Activated B cell treated with CpG ODN at 0.5 μM for 24 hours (primary cell): ENCODE measurements at regions not wholly inside any gene's neighbourhood (a gene's known extent, or its start where the extent isn't known, plus 50 kb on each side); places are given as distances from the start of the nearest gene placed in this dataset.

Experiments
- ATAC-seq: fragments of 200-7000 bp; cut with Tn5 transposase; one replicate; pipeline ENCODE4 v1.10.0; 2021; ENCODE audit warnings: low read depth, mild to moderate bottlenecking, moderate library complexity
- CTCF ChIA-PET: fragments of 350-600 bp; sonication (Branson Sonifier 250); formaldehyde crosslinking; loops from one replicate; lab custom pipeline; 2021; ENCODE audit warnings: antibody characterized with exemption; lab: Charles Lee
- POLR2A ChIA-PET: fragments of 350-600 bp; sonication (Branson Sonifier 250); formaldehyde crosslinking; loops from one replicate; lab custom pipeline; 2021; ENCODE audit warnings: antibody characterized with exemption; lab: Charles Lee
- DNase-seq: peaks from one replicate; pipeline ENCODE4 v3.0.0; 2022
- H3K27ac Mint-ChIP-seq: one replicate; pipeline ENCODE4 v1.8.0; 2020; ENCODE audit warnings: mixed read lengths
- H3K27me3 Mint-ChIP-seq: one replicate; pipeline ENCODE4 v1.8.0; 2021; ENCODE audit warnings: mixed read lengths
- H3K36me3 Mint-ChIP-seq: one replicate; pipeline ENCODE4 v1.8.0; 2021; ENCODE audit warnings: low read depth, mixed read lengths
- H3K4me1 Mint-ChIP-seq: one replicate; pipeline ENCODE4 v1.8.0; 2021; ENCODE audit warnings: mixed read lengths
- H3K4me3 Mint-ChIP-seq: one replicate; pipeline ENCODE4 v1.8.0; 2020; ENCODE audit warnings: mild to moderate bottlenecking, mixed read lengths
- H3K9me3 Mint-ChIP-seq: one replicate; pipeline ENCODE4 v1.8.0; 2020; ENCODE audit warnings: mixed read lengths
- CTCF ChIP-seq: fragments of 200-600 bp; IDR thresholded peaks from one replicate; pipeline ENCODE4 v1.8.0; 2022; ENCODE audit warnings: antibody characterized with exemption, mild to moderate bottlenecking
- intact Hi-C: fragments of 100-400 bp; cut with micrococcal nuclease; formaldehyde crosslinking; loops from one replicate; pipeline ENCODE4 v1.15.1; 2024

GRCh38 chr13:103517066-103517767 is 451.0 kb upstream of the SLC10A2 start:
- Mint-ChIP-seq H3K9me3 (no peaks in the 10 kb centered on the region), H3K4me3 (no peak overlapping the region), H3K27me3 (no peaks in the 10 kb centered on the region), H3K27ac (no peak overlapping the region), H3K4me1 (no peaks in the 10 kb centered on the region), H3K36me3 (no peaks in the 10 kb centered on the region)
- CTCF ChIA-PET = no interaction called here
- intact Hi-C loops = no loop called here
- ATAC-seq (no peak), DNase-seq (no peak)
- no peak for TF ChIP-seq CTCF
- POLR2A ChIA-PET = no interaction called here

DNA sequence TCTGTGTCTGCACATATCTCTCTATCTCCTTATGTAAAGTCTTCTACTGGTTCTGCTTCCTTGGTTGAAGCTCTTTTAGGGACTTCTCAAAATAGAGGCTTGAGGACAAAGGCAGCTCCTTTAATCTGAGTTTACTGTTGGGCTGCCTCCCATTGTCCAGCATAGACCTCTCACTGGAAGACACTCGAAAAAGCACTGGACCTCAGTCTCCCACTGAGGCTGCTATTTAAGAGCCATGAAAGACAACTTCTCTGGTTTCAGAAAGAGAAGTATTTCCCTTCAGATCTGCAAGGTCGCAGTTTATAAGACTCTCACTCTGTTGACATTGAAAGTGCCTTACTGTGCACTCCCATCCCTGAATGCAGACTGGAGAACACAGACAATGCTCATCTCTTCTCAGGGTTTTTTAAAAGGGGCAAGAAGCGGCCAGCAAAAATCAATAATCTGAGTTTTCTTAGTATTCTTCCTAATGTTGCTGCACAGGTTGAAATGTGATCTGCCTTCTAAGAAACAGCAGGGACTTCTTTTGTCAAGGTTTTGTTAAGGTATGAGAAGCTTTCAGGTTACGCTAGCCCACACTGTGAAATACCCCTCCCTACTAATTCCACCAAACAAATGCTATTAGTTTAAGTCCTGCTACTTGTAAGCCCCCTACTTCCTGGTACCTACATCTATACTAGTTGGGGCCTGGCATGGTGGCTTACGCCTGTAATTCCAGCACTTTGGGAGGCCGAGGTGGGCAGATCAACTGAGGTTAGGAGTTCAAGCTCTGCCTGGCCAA is 450.0 kb upstream of the SLC10A2 start:
- DNase-seq (no peak), ATAC-seq (no peak)
- intact Hi-C loops = no loop called here
- Mint-ChIP-seq H3K27me3 (no peaks in the 10 kb centered on the region), H3K9me3 (no peaks in the 10 kb centered on the region), H3K36me3 (no peaks in the 10 kb centered on the region), H3K4me1 (no peaks in the 10 kb centered on the region), H3K27ac (no peak overlapping the region), H3K4me3 (no peak overlapping the region)
- TF ChIP-seq CTCF = no peak
- ChIA-PET CTCF (no interaction called here), POLR2A (no interaction called here)

DNA sequence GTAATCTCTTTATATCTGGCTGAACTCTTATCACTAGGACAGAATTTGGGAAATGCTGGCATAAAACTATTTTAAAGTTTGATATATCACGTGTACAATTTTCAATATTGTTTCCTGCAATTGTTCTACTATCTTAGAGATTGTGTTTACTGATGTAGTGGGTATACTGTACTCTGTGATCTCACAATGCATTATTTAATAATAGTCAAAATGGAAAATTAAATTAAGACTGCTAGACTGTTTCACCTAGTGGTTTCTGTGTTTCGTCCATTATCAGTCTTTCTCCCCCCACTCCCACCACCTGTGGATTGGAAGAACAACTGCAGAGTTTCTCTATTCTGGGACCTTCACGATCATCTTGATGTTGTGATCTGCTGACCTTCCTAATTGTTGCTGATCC is 449.2 kb upstream of the SLC10A2 start:
- H3K27me3 Mint-ChIP-seq = no peaks in the 10 kb centered on the region
- no peaks in the 10 kb centered on the region for H3K4me1 Mint-ChIP-seq
- intact Hi-C loops = no loop called here
- POLR2A ChIA-PET = no interaction called here
- no peaks in the 10 kb centered on the region for H3K36me3 Mint-ChIP-seq
- ATAC-seq = no peak
- CTCF ChIA-PET = no interaction called here
- H3K27ac Mint-ChIP-seq = no peak overlapping the region
- DNase-seq = no peak
- no peaks in the 10 kb centered on the region for H3K9me3 Mint-ChIP-seq
- TF ChIP-seq CTCF = no peak
- H3K4me3 Mint-ChIP-seq = no peak overlapping the region

DNA sequence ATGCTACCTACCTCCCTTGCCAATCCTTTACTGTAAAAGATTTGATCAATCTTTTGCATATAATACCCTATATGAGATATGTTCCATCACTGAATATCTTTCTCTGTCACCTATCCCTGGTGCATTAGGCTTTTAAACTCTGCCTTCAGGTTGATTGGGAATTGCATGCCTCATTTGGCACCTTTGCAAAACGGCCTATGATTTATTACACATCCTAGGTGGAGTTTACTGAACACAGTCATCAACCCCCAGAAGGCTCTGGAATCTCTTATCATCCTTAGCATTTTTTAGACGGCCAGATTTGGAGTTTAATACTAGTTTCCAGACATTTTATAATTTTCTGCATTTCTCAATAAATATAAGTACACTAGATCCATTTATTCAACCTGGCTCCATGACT is 448.4 kb upstream of the SLC10A2 start:
- H3K4me1 Mint-ChIP-seq = no peaks in the 10 kb centered on the region
- TF ChIP-seq CTCF = no peak
- H3K27ac Mint-ChIP-seq = no peak overlapping the region
- no peaks in the 10 kb centered on the region for H3K9me3 Mint-ChIP-seq
- CTCF ChIA-PET = no interaction called here
- H3K36me3 Mint-ChIP-seq = no peaks in the 10 kb centered on the region
- ATAC-seq (no peak), DNase-seq (no peak)
- H3K27me3 Mint-ChIP-seq = no peaks in the 10 kb centered on the region
- POLR2A ChIA-PET = no interaction called here
- intact Hi-C loops = no loop called here
- no peak overlapping the region for H3K4me3 Mint-ChIP-seq

DNA sequence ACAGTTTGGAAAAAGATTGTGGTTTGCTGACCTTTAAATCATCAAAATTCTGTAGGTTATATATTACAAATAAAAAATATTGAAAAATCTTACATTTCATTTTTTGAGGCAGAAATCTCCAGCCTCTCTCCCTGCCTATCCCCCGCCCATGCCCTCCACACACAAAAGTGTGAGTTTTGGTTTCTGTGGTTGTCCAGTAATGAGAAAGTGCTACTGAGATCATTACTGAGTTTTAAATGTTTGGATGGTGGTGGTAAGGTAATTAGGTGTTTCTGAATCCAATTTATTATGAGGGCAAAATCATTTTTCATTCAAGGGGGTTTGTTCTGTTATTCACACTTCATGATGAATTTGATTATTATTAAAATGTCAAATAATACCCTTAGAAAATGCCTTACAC is 448.0 kb upstream of the SLC10A2 start:
- ATAC-seq (no peak), DNase-seq (no peak)
- no peak overlapping the region for H3K4me3 Mint-ChIP-seq
- H3K4me1 Mint-ChIP-seq = no peaks in the 10 kb centered on the region
- H3K36me3 Mint-ChIP-seq = no peaks in the 10 kb centered on the region
- TF ChIP-seq CTCF = no peak
- POLR2A ChIA-PET = no interaction called here
- intact Hi-C loops = no loop called here
- H3K27me3 Mint-ChIP-seq = no peaks in the 10 kb centered on the region
- H3K9me3 Mint-ChIP-seq = no peaks in the 10 kb centered on the region
- CTCF ChIA-PET = no interaction called here
- H3K27ac Mint-ChIP-seq = no peak overlapping the region
